ENCODE measurements at regions not wholly inside any gene's neighbourhood (a gene's known extent, or its start where the extent isn't known, plus 50 kb on each side); places are given as distances from the start of the nearest gene placed in this dataset.

DNA sequence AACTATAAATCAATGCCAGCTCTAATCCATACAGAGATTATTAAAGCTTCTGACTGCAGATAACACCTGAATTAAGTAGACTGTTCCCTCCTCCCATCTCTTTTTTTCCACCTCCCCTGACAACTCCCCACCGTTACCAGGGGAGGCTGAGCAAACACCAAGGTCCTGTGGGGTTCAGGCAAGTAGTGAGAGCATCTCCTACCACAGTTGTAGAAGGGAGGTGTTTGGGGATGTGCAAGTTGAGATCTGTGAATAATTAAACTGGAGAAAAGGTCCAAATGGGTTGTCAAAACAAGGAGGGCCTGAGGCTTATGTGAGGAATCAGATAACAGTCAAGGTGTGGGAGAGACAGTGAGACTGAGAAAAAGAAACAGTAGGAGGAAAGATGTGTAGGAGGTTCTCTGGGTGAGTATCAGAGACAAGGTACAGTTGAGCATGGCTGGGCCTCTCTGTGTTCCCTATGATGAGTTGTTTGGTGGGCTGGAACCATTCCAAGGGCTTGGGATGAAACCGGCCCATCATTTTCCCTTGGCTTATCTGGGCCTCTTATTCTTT is 194.6 kb downstream of the CYRIA start:
- TF ChIP-seq CTBP1 (IDR thresholded peaks at IDR 0.05; ENCODE audit: borderline replicate concordance), result no peak
- no peak for TF ChIP-seq FOXK2 (IDR thresholded peaks at IDR 0.05)
- TF ChIP-seq SUZ12 (IDR thresholded peaks at IDR 0.05), result no peak
- TF ChIP-seq FOXM1 (IDR thresholded peaks at IDR 0.05; ENCODE audit: borderline replicate concordance), result no peak
- no peak for TF ChIP-seq BHLHE40 (IDR thresholded peaks at IDR 0.05; ENCODE audit: borderline replicate concordance)
- no peak for TF ChIP-seq SP1 (IDR thresholded peaks at IDR 0.05)
- TF ChIP-seq NFRKB (IDR thresholded peaks at IDR 0.05), result no peak
- no peak for TF ChIP-seq L3MBTL2 (conservative IDR thresholded peaks at IDR 0.05)
- TF ChIP-seq, protein P1, sequence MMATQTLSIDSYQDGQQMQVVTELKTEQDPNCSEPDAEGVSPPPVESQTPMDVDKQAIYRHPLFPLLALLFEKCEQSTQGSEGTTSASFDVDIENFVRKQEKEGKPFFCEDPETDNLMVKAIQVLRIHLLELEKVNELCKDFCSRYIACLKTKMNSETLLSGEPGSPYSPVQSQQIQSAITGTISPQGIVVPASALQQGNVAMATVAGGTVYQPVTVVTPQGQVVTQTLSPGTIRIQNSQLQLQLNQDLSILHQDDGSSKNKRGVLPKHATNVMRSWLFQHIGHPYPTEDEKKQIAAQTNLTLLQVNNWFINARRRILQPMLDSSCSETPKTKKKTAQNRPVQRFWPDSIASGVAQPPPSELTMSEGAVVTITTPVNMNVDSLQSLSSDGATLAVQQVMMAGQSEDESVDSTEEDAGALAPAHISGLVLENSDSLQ (IDR thresholded peaks at IDR 0.05), result no peak
- TF ChIP-seq HDGF (IDR thresholded peaks at IDR 0.05; ENCODE audit: borderline replicate concordance), result no peak
- TF ChIP-seq LEF1 (IDR thresholded peaks at IDR 0.05; ENCODE audit: borderline replicate concordance), result no peak
- no peak for TF ChIP-seq ARNT (IDR thresholded peaks at IDR 0.05)
